HG03039 (cell line): ENCODE measurements at regions not wholly inside any gene's neighbourhood (a gene's known extent, or its start where the extent isn't known, plus 50 kb on each side); places are given as distances from the start of the nearest gene placed in this dataset.
"Not testable (repeated sequence)": the region's sequence is repeated elsewhere in the genome, so short reads cannot be mapped to it uniquely, and the experiment has no call there.

ENCODE experiments used
- ATAC-seq: cut with Tn5 transposase; IDR thresholded peaks from one replicate; pipeline ENCODE4 v1.9.1; 2021; ENCODE audit warnings: mild to moderate bottlenecking, moderate library complexity; ENCODE audit not compliant: unreplicated experiment

DNA sequence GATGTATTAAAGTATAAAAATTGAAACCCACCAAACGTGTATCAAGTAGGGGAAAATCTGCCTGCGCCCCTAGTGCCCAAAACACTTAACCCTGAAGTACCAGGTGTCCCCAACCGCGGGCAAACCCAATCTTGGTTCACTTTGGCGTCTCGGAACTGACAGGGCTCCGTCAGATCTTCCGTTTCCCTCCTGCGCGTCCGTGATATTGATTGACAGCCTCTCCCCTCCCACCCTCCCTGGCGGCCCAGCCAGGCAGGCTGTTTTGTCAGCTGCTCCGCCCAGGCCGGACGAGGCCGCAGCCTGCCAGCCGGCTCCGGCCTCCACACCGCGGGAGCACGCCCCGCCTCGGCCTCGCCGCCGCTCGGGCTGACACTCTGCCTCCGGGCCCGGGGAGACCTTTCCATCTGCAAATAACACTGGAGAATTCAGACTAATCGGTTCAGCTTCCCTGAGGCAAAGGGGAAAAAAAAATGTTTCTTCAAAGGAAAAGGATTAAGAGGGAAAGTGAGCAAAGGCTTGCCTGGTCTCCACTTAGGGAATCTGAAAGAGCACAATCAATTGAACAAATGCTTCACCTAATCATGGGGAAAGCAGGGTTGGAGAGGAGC lies 234.9 kb upstream of the MCHR2 start:
- peak; percentile 100 for ATAC-seq

DNA sequence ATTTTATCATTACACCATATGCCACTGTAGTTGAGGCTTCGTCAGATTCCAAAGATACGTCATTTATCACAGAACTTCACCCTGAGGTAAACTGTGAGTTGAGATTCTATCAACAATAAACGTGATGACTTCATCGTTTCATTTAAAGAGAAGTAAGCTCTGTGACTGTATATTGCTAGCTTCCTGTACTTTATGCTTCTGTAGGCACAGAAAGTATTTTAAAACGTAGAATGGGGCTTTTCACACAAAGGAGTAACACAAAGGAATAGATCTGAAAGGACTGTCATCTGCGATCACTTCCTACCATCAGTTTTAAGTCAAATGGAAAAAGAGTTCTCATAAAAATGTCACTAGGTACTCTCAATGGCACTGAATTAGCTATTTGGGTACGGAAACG lies 234.4 kb upstream of the MCHR2 start:
- peak; percentile 0 for ATAC-seq

DNA sequence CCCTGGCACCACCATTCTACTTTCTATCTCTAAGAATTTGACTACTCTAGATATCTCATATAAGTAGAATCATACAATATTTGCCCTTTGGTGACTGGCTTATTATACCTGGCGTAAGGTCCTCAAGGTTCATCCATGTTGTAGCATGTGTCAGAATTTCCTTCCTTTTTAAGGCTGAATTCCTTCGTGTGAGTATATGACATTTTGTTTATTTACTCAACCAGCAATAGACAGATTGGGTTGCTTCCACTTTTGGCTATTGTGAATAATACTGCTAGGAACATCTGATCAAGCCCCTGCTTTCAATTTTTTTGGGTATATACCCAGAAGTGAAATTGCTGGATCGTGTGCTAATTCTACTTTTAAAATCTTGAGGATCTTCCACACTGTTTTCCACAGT lies 232.8 kb upstream of the MCHR2 start:
- ATAC-seq, result no peak

DNA sequence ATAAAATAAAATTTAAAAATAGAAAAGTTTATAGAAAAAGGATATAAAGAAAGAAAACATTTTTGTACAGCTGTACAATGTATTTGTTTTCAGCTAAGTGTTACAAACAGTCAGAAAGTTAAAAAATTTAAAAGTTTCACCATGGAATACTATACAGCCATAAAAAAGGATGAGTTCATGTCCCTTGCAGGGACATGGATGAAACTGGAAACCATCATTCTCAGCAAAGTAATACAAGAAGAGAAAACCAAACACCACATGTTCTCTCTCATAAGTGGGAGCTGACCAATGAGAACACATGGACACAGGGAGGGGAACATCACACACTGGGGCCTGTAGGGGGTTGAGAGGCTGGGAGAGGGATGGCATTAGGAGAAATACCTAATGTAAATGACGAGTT lies 229.9 kb upstream of the MCHR2 start:
- not testable (repeated sequence) for ATAC-seq

DNA sequence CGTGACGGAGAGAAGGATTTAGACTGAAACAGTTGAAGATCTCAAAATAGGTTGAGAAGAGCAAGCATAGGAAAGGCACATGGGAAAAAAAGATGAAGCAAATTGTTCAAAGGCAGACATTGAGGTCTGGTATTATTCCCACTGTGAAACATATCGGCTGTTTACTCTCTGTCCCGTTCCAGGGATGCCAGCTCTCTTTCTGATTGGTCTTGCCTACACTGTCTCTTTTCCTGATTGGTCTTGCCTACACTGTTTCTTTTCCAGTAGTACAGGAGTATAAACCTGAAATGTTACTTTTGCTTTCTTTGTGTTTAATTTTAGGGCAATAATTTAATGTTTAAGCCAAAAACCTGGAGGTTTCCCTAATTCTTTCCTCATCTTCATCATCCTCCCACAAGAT lies 226.5 kb upstream of the MCHR2 start:
- ATAC-seq, result no peak

GRCh38 chr6:100217225-100218012 lies 223.4 kb upstream of the MCHR2 start:
- ATAC-seq, result no peak

DNA sequence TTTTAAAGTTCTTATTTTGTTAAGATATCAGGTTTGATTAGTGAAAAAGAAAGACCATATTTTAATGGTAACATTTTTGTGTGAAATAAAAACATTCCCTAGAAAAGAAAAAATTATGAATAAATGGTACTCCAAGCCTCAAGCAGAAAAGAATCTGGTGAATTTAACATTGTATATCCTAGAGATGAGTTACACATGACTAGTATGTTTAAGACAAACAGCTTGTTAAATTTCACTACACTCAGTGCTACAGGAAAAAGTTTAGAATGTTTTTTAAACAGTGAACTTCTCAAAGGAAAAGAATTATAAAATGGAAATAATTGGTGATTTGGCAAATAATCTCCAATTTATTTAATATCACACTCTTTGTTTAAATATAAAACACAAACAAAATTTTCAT lies 222.7 kb upstream of the MCHR2 start:
- ATAC-seq, result no peak

- ATAC-seq, result no peak
Observed at GRCh38 chr6:100212131-100212530, 218.1 kb upstream of the MCHR2 start.

GRCh38 chr6:100210137-100211117 lies 216.4 kb upstream of the MCHR2 start:
- no peak for ATAC-seq

GRCh38 chr6:100209323-100210136 lies 215.5 kb upstream of the MCHR2 start:
- ATAC-seq, result no peak

GRCh38 chr6:100203400-100203799 lies 209.4 kb upstream of the MCHR2 start:
- no peak for ATAC-seq

DNA sequence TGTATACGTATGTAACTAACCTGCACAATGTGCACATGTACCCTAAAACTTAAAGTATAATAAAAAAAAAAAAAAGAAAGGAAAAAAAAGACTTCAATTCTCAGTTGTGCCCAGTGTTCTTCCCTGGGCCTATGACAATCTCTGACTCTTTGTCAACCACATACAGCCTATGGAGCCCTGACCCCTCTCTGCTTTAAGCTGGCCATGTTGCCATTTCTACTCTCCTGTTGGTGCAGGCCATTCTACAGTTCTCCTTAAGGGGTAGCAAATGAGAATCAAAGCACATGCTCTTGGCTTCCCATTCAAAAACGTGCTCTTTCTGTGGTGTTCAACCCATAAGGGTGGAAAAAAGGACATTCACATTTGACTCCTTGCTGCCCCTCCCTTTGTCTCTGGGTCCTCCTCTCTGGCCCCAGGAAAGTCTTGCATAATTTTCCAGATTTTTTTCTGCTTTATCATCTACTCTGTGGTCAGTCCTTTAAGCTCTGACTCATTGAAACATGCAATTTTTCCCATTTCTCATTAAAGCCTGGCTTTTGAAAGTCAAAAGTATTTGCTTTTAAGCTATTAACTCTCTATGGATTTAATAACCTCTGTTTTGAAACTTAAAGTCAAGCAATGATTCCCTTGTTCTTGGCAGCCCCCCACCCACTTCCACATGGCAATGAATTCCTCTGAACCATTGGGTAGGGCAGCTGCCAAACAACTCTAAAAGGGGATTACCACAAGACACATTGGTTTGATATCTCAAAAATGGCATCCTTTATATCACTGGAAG lies 208.6 kb upstream of the MCHR2 start:
- ATAC-seq, result no peak

DNA sequence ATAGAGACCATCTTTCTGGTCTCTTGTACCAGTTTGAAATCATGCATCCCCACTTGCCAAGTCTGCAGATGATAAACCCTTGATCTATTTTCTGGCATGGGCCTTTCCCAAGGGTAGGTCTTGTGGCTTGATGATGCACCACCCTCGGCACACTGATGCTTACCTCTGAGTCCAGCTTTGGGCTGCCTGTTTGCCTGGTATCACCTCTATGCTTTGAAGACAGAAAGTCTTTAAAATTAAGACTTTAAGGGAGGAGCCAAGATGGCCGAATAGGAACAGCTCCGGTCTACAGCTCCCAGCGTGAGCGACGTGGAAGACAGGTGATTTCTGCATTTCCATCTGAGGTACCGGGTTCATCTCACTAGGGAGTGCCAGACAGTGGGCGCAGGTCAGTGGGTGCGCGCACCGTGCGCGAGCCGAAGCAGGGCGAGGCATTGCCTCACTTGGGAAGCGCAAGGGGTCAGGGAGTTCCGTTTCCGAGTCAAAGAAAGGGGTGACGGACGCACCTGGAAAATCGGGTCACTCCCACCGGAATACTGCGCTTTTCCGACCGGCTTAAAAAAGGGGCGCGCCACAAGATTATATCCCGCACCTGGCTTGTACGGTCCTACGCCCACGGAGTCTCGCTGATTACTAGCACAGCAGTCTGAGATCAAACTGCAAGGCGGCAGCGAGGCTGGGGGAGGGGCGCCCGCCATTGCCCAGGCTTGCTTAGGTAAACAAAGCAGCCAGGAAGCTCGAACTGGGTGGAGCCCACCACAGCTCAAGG lies 202.4 kb upstream of the MCHR2 start:
- not testable (repeated sequence) for ATAC-seq

GRCh38 chr6:100195244-100195643 lies 201.2 kb upstream of the MCHR2 start:
- ATAC-seq, result not testable (repeated sequence)

DNA sequence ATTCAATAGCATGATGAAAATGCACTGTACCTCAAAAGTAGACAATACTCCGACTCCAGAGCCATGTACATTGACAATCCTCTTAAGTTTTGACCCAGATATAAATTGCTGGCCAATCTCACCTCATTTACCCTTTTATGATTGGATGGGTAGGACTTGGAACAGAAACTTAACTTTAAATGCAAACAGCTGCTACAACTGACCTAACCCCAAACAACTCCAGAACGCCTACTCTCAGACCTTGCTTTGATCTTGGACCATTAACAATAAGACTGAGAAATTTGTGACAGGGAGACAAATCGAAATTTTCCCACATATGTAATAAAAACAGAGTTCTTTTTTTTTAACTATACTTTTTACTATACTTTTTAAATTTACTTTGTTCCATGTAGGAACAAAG lies 200.5 kb upstream of the MCHR2 start:
- no peak for ATAC-seq

- ATAC-seq, result no peak
Observed at GRCh38 chr6:100188754-100189153, 194.7 kb upstream of the MCHR2 start.

GRCh38 chr6:100186552-100186951 lies 192.5 kb upstream of the MCHR2 start:
- ATAC-seq, result no peak

DNA sequence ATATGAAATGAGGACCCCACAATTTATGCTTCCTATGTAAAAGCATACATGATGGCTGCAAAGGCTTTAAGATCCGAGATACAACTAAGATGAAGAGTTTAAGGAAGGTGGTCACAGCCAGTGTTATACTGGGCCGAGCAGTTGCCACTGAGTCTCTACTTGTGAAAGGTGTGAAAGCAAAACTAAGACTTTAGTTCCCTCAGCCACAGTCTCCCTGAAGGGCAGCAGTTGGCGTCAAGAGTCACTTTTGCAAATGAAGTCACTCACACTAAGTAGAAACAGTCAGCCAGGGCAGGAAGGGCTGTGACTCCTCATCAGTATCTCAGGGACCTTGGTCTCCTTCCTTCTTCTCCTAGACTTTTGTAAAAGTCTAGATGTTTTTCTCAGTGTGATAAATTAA lies 191.6 kb upstream of the MCHR2 start:
- ATAC-seq, result peak; percentile 73

DNA sequence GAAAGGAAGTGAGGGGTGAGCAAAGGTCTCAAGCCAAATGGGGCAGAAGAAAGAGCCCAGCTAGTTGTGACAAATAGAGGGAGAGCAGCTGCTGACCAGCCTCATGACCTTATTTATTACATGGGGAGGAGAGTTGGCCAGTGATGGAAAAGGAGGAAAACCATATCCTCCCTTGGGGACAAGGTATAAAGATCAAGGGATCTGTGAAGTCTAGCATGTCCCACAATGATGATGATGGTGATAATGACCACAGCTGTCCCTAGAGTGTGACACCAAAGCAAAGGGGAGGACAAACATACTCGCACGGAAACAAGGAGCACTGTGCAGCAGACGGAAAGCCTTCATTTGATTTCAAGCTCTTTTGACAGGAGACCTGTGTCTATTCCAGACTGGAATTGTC lies 190.4 kb upstream of the MCHR2 start:
- no peak for ATAC-seq
